Fibroblast of lung (primary cell): ENCODE measurements at regions not wholly inside any gene's neighbourhood (a gene's known extent, or its start where the extent isn't known, plus 50 kb on each side); places are given as distances from the start of the nearest gene placed in this dataset.

Experiments used
- EZH2 ChIP-seq: IDR thresholded peaks from 2 replicates; pipeline ENCODE4 v1.5.1; 2012; ENCODE audit warnings: low read length, control low read depth, mild to moderate bottlenecking; ENCODE audit errors: missing control alignments
- TF ChIP-seq, protein P1 (sequence below), 2 donors: IDR thresholded peaks in 1 of 2; conservative IDR thresholded peaks in 1 of 2; 1 replicate in 1 of 2; 2 replicates in 1 of 2; pipeline ENCODE4 v1.5.1; 2011 to 2012; ENCODE audit warnings: low read length in 2 of 2, control low read depth in 1 of 2, inconsistent platforms in 1 of 2, low read depth in 1 of 2, mild to moderate bottlenecking in 1 of 2

- TF ChIP-seq, protein P1, sequence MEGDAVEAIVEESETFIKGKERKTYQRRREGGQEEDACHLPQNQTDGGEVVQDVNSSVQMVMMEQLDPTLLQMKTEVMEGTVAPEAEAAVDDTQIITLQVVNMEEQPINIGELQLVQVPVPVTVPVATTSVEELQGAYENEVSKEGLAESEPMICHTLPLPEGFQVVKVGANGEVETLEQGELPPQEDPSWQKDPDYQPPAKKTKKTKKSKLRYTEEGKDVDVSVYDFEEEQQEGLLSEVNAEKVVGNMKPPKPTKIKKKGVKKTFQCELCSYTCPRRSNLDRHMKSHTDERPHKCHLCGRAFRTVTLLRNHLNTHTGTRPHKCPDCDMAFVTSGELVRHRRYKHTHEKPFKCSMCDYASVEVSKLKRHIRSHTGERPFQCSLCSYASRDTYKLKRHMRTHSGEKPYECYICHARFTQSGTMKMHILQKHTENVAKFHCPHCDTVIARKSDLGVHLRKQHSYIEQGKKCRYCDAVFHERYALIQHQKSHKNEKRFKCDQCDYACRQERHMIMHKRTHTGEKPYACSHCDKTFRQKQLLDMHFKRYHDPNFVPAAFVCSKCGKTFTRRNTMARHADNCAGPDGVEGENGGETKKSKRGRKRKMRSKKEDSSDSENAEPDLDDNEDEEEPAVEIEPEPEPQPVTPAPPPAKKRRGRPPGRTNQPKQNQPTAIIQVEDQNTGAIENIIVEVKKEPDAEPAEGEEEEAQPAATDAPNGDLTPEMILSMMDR (conservative IDR thresholded peaks at IDR 0.05 in 1 of 2, IDR thresholded peaks at IDR 0.05 in 1 of 2; ENCODE audit: low read depth in 1 of 2, low read length in 2 of 2) = no peak
- TF ChIP-seq EZH2 = no peak
These were observed 354.4 kb upstream of the FLRT2 start for GRCh38 chr14:85175556-85175955.
